Ammon's horn (tissue), 1 donor: ENCODE measurements at regions not wholly inside any gene's neighbourhood (a gene's known extent, or its start where the extent isn't known, plus 50 kb on each side); places are given as distances from the start of the nearest gene placed in this dataset.

Source experiments
- DNase-seq: peaks from one replicate; pipeline ENCODE4 v3.0.0-alpha.2; 2016; ENCODE audit warnings: low spot score

- DNase-seq = no peak
Measured at GRCh38 chr5:158644301-158644700, 455.4 kb downstream of the EBF1 start.

- no peak for DNase-seq
Measured at GRCh38 chr5:158643840-158644239, 455.9 kb downstream of the EBF1 start.

- DNase-seq = no peak
Measured at GRCh38 chr5:158642879-158643278, 456.8 kb downstream of the EBF1 start.

GRCh38 chr5:158641016-158641415, 458.7 kb downstream of the EBF1 start:
- no peak for DNase-seq

- DNase-seq = no peak
Measured at GRCh38 chr5:158640593-158640980, 459.1 kb downstream of the EBF1 start.

- DNase-seq = no peak
Measured at GRCh38 chr5:158639881-158640592, 459.7 kb downstream of the EBF1 start.

GRCh38 chr5:158638396-158638795, 461.3 kb downstream of the EBF1 start:
- no peak for DNase-seq

- DNase-seq = no peak
Measured at GRCh38 chr5:158637039-158637438, 462.7 kb downstream of the EBF1 start.

GRCh38 chr5:158635565-158635964, 464.2 kb downstream of the EBF1 start:
- DNase-seq = no peak

GRCh38 chr5:158634714-158635113, 465.0 kb downstream of the EBF1 start:
- no peak for DNase-seq

- DNase-seq = no peak
Measured at GRCh38 chr5:158629591-158630312, 470.0 kb downstream of the EBF1 start.

- no peak for DNase-seq
Measured at GRCh38 chr5:158626718-158627117, 473.0 kb downstream of the EBF1 start.

- no peak for DNase-seq
Measured at GRCh38 chr5:158623971-158624370, 475.7 kb downstream of the EBF1 start.

GRCh38 chr5:158621391-158621790, 478.3 kb downstream of the EBF1 start:
- no peak for DNase-seq

- DNase-seq = no peak
Measured at GRCh38 chr5:158619083-158619788, 480.5 kb downstream of the EBF1 start.

GRCh38 chr5:158618256-158618655, 481.5 kb downstream of the EBF1 start:
- no peak for DNase-seq

GRCh38 chr5:158616707-158617106, 483.0 kb downstream of the EBF1 start:
- DNase-seq = no peak

- DNase-seq = no peak
Measured at GRCh38 chr5:158614951-158615350, 484.8 kb downstream of the EBF1 start.

GRCh38 chr5:158611581-158611980, 488.1 kb downstream of the EBF1 start:
- DNase-seq = no peak

- DNase-seq = no peak
Measured at GRCh38 chr5:158610051-158610415, 489.7 kb downstream of the EBF1 start.

- no peak for DNase-seq
Measured at GRCh38 chr5:158609333-158610050, 490.2 kb downstream of the EBF1 start.

- DNase-seq = no peak
Measured at GRCh38 chr5:158607088-158607487, 492.6 kb downstream of the EBF1 start.
